ENCODE measurements at regions not wholly inside any gene's neighbourhood (a gene's known extent, or its start where the extent isn't known, plus 50 kb on each side); places are given as distances from the start of the nearest gene placed in this dataset.
"Not testable (repeated sequence)": the region's sequence is repeated elsewhere in the genome, so short reads cannot be mapped to it uniquely, and the experiment has no call there.

DNA sequence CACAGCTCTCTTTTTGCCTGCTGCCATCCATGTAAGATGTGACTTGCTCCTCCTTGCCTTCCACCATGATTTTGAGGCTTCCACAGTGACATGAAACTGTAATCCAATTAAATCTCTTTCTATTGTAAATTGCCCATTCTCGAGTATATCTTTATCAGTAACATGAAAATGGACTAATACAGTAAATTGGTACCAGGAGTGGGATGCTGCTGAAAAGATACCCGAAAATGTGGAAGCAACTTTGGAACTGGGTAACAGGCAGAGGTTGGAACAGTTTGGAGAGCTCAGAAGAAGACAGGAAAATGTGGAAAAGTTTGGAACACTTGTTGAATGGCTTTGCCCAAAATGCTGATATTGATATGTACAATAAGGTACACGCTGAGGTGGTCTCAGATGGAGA is 1117.9 kb downstream of the PLA2G4A start:
- TF ChIP-seq, protein P1, sequence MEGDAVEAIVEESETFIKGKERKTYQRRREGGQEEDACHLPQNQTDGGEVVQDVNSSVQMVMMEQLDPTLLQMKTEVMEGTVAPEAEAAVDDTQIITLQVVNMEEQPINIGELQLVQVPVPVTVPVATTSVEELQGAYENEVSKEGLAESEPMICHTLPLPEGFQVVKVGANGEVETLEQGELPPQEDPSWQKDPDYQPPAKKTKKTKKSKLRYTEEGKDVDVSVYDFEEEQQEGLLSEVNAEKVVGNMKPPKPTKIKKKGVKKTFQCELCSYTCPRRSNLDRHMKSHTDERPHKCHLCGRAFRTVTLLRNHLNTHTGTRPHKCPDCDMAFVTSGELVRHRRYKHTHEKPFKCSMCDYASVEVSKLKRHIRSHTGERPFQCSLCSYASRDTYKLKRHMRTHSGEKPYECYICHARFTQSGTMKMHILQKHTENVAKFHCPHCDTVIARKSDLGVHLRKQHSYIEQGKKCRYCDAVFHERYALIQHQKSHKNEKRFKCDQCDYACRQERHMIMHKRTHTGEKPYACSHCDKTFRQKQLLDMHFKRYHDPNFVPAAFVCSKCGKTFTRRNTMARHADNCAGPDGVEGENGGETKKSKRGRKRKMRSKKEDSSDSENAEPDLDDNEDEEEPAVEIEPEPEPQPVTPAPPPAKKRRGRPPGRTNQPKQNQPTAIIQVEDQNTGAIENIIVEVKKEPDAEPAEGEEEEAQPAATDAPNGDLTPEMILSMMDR (IDR thresholded peaks at IDR 0.05; ENCODE audit: poor library complexity, severe bottlenecking), result not testable (repeated sequence)
- not testable (repeated sequence) for TF ChIP-seq MXI1 (conservative IDR thresholded peaks at IDR 0.05; ENCODE audit: poor library complexity, severe bottlenecking)
